ENCODE measurements at regions not wholly inside any gene's neighbourhood (a gene's known extent, or its start where the extent isn't known, plus 50 kb on each side); places are given as distances from the start of the nearest gene placed in this dataset.

GRCh38 chr3:20945892-20946291, 759.9 kb upstream of the SGO1 start:
- H3K9ac ChIP-seq: no peak overlapping the region
- in situ Hi-C loops (cut with MboI): no loop called here

GRCh38 chr3:20935791-20936190, 749.8 kb upstream of the SGO1 start:
- WGBS, 2 experiments (ENCODE audit: low coverage in 1 of 2, low lambda C conversion rate in 2 of 2, missing lambda C conversion rate in 2 of 2): 58 to 73% methylated on average over 2 of the region's 2 CpGs
- DNase-seq: peak; percentile 8

More at GRCh38 chr3:20945892-20946291, 759.9 kb upstream of the SGO1 start:
- H3K27ac ChIP-seq: no peak overlapping the region
- no peaks in the 10 kb centered on the region for H4K20me1 ChIP-seq (ENCODE audit: insufficient read depth)
- no peak overlapping the region for H3K4me2 ChIP-seq (ENCODE audit: unreplicated experiment)
- H3F3A ChIP-seq (ENCODE audit: insufficient read depth): no peaks in the 10 kb centered on the region
- H3K9me3 ChIP-seq (ENCODE audit: low read depth): no peaks in the 10 kb centered on the region
- H3K27me3 ChIP-seq (replicated peaks; ENCODE audit: insufficient read depth): no peaks in the 10 kb centered on the region
- H3K36me3 ChIP-seq (ENCODE audit: low read depth): no peaks in the 10 kb centered on the region
- TF ChIP-seq EZH2phosphoT487 (IDR thresholded peaks at IDR 0.05; ENCODE audit: insufficient read depth, low read depth) (no peak), EZH2 (IDR thresholded peaks at IDR 0.05; ENCODE audit: insufficient read depth, poor library complexity, severe bottlenecking) (no peak)
- no peaks in the 10 kb centered on the region for H3K9me2 ChIP-seq (ENCODE audit: insufficient read depth)
- H3K4me3 ChIP-seq: no peak overlapping the region
- no peaks in the 10 kb centered on the region for H3K4me1 ChIP-seq (ENCODE audit: insufficient read depth)
- DNase-seq: no peak
- no peaks in the 10 kb centered on the region for H3K79me2 ChIP-seq (ENCODE audit: insufficient read depth)
- H2AFZ ChIP-seq: no peak overlapping the region

GRCh38 chr3:20931834-20932233, 745.8 kb upstream of the SGO1 start:
- Histone ChIP-seq H3K27ac (no peak overlapping the region), H3K9me2 (ENCODE audit: insufficient read depth) (no peaks in the 10 kb centered on the region), H3K79me2 (ENCODE audit: insufficient read depth) (no peaks in the 10 kb centered on the region), H3K27me3 (replicated peaks; ENCODE audit: insufficient read depth) (no peaks in the 10 kb centered on the region), H3K4me2 (ENCODE audit: unreplicated experiment) (no peak overlapping the region), H4K20me1 (ENCODE audit: insufficient read depth) (no peaks in the 10 kb centered on the region), H3K36me3 (ENCODE audit: low read depth) (no peaks in the 10 kb centered on the region), H3K9ac (no peak overlapping the region), H3K9me3 (ENCODE audit: low read depth) (no peaks in the 10 kb centered on the region), H3K4me3 (no peak overlapping the region), H3K4me1 (ENCODE audit: insufficient read depth) (0 out of 2 replicates have a peak, but pooled peaks cover 9% of the 10 kb centered on the region), H2AFZ (no peak overlapping the region), H3F3A (ENCODE audit: insufficient read depth) (no peaks in the 10 kb centered on the region)
- TF ChIP-seq EZH2phosphoT487 (IDR thresholded peaks at IDR 0.05; ENCODE audit: insufficient read depth, low read depth) (no peak), EZH2 (IDR thresholded peaks at IDR 0.05; ENCODE audit: insufficient read depth, poor library complexity, severe bottlenecking) (no peak)
- DNase-seq: no peak
- 90 to 92% methylated on average over 1 of the region's 1 CpG for WGBS, 2 experiments (ENCODE audit: low coverage in 1 of 2, low lambda C conversion rate in 2 of 2, missing lambda C conversion rate in 2 of 2)
- in situ Hi-C loops (cut with MboI): loop anchor here (10.0 kb wide), 1 partner anchor 417 kb away; no protein-coding TSS in a partner anchor

More at GRCh38 chr3:20935791-20936190, 749.8 kb upstream of the SGO1 start:
- no peak overlapping the region for H3K9ac ChIP-seq
- H3K79me2 ChIP-seq (ENCODE audit: insufficient read depth): no peaks in the 10 kb centered on the region
- in situ Hi-C loops (cut with MboI): loop anchor here (10.0 kb wide), 1 partner anchor 421 kb away; no protein-coding TSS in a partner anchor
- no peak overlapping the region for H3K4me3 ChIP-seq
- TF ChIP-seq EZH2 (IDR thresholded peaks at IDR 0.05; ENCODE audit: insufficient read depth, poor library complexity, severe bottlenecking): no peak
- TF ChIP-seq EZH2phosphoT487 (IDR thresholded peaks at IDR 0.05; ENCODE audit: insufficient read depth, low read depth): no peak
- H3K4me1 ChIP-seq (ENCODE audit: insufficient read depth): 0 out of 2 replicates have a peak, but pooled peaks cover 9% of the 10 kb centered on the region
- H3K27me3 ChIP-seq (replicated peaks; ENCODE audit: insufficient read depth): no peaks in the 10 kb centered on the region
- H3K4me2 ChIP-seq (ENCODE audit: unreplicated experiment): no peak overlapping the region
- H3K9me3 ChIP-seq (ENCODE audit: low read depth): no peaks in the 10 kb centered on the region
- no peaks in the 10 kb centered on the region for H4K20me1 ChIP-seq (ENCODE audit: insufficient read depth)
- H3K27ac ChIP-seq: no peak overlapping the region
- H3F3A ChIP-seq (ENCODE audit: insufficient read depth): no peaks in the 10 kb centered on the region
- no peaks in the 10 kb centered on the region for H3K36me3 ChIP-seq (ENCODE audit: low read depth)
- H2AFZ ChIP-seq: no peak overlapping the region
- no peaks in the 10 kb centered on the region for H3K9me2 ChIP-seq (ENCODE audit: insufficient read depth)

GRCh38 chr3:20930034-20930433, 744.0 kb upstream of the SGO1 start:
- no peak overlapping the region for H3K27ac ChIP-seq
- H3K4me1 ChIP-seq (ENCODE audit: insufficient read depth): no peaks in the 10 kb centered on the region
- in situ Hi-C loops (cut with MboI): loop anchor here (10.0 kb wide), 1 partner anchor 415 kb away; no protein-coding TSS in a partner anchor
- H3K4me3 ChIP-seq: no peak overlapping the region
- no peaks in the 10 kb centered on the region for H3K79me2 ChIP-seq (ENCODE audit: insufficient read depth)
- no peak for TF ChIP-seq EZH2 (IDR thresholded peaks at IDR 0.05; ENCODE audit: insufficient read depth, poor library complexity, severe bottlenecking)
- no peak for TF ChIP-seq EZH2phosphoT487 (IDR thresholded peaks at IDR 0.05; ENCODE audit: insufficient read depth, low read depth)
- H3K27me3 ChIP-seq (replicated peaks; ENCODE audit: insufficient read depth): no peaks in the 10 kb centered on the region
- H3K4me2 ChIP-seq (ENCODE audit: unreplicated experiment): no peak overlapping the region
- no peaks in the 10 kb centered on the region for H3K9me3 ChIP-seq (ENCODE audit: low read depth)
- no peaks in the 10 kb centered on the region for H3K9me2 ChIP-seq (ENCODE audit: insufficient read depth)
- WGBS, 2 experiments (ENCODE audit: low coverage in 1 of 2, low lambda C conversion rate in 2 of 2, missing lambda C conversion rate in 2 of 2): 6 to 10% methylated on average over 3 of the region's 3 CpGs
- peak; percentile 37 for DNase-seq
- H2AFZ ChIP-seq: no peak overlapping the region
- H3F3A ChIP-seq (ENCODE audit: insufficient read depth): no peaks in the 10 kb centered on the region
- no peaks in the 10 kb centered on the region for H3K36me3 ChIP-seq (ENCODE audit: low read depth)
- no peak overlapping the region for H3K9ac ChIP-seq
- H4K20me1 ChIP-seq (ENCODE audit: insufficient read depth): no peaks in the 10 kb centered on the region
